Suppressor macrophage (primary cell): ENCODE measurements at regions not wholly inside any gene's neighbourhood (a gene's known extent, or its start where the extent isn't known, plus 50 kb on each side); places are given as distances from the start of the nearest gene placed in this dataset.
"Not testable (repeated sequence)": the region's sequence is repeated elsewhere in the genome, so short reads cannot be mapped to it uniquely, and the experiment has no call there.

Experiments used
- DNase-seq, 4 experiments: peaks; one replicate each; pipeline ENCODE4 v3.0.0-alpha.2; 2020 to 2022

- DNase-seq: no peak
These were observed 116.6 kb upstream of the IFNE start for GRCh38 chr9:21598749-21599148.

- peak in 1 of 4 experiments; percentile 18 for DNase-seq
These were observed 123.4 kb upstream of the IFNE start for GRCh38 chr9:21605489-21605931.

- peak; percentile 42 to 64 (median 53) for DNase-seq
These were observed 125.5 kb upstream of the IFNE start for GRCh38 chr9:21607576-21607975.

- DNase-seq: no peak
These were observed 126.1 kb upstream of the IFNE start for GRCh38 chr9:21608200-21608599.

- peak in 2 of 4 experiments; percentile 13 to 22 for DNase-seq
These were observed 127.4 kb upstream of the IFNE start for GRCh38 chr9:21609506-21609905.

- DNase-seq: no peak
These were observed 129.8 kb upstream of the IFNE start for GRCh38 chr9:21611891-21612290.

- no peak for DNase-seq
These were observed 132.9 kb upstream of the IFNE start for GRCh38 chr9:21615018-21615417.

GRCh38 chr9:21615446-21615845, 133.3 kb upstream of the IFNE start:
- DNase-seq: no peak

GRCh38 chr9:21616082-21616778, 134.1 kb upstream of the IFNE start:
- DNase-seq: peak in 2 of 4 experiments; percentile 5 to 18

- DNase-seq: no peak
These were observed 142.8 kb upstream of the IFNE start for GRCh38 chr9:21624675-21625644.

- DNase-seq: no peak
These were observed 144.4 kb upstream of the IFNE start for GRCh38 chr9:21626493-21626892.

GRCh38 chr9:21628954-21629353, 146.8 kb upstream of the IFNE start:
- not testable (repeated sequence) for DNase-seq

- DNase-seq: no peak
These were observed 152.8 kb upstream of the IFNE start for GRCh38 chr9:21634951-21635350.

GRCh38 chr9:21638104-21638503, 156.0 kb upstream of the IFNE start:
- no peak for DNase-seq

GRCh38 chr9:21653091-21653490, 149.3 kb upstream of the MTAP start:
- no peak for DNase-seq

GRCh38 chr9:21653589-21653988, 148.8 kb upstream of the MTAP start:
- no peak for DNase-seq

GRCh38 chr9:21656776-21657674, 145.4 kb upstream of the MTAP start:
- no peak for DNase-seq

- DNase-seq: no peak
These were observed 144.3 kb upstream of the MTAP start for GRCh38 chr9:21657966-21658667.

- no peak for DNase-seq
These were observed 141.5 kb upstream of the MTAP start for GRCh38 chr9:21660976-21661375.

GRCh38 chr9:21661626-21662025, 140.8 kb upstream of the MTAP start:
- no peak for DNase-seq

GRCh38 chr9:21668516-21668915, 133.9 kb upstream of the MTAP start:
- peak; percentile 5 to 45 (median 26) for DNase-seq

- no peak for DNase-seq
These were observed 132.7 kb upstream of the MTAP start for GRCh38 chr9:21669701-21670100.
